Choroid plexus epithelial cell (primary cell): ENCODE measurements at regions not wholly inside any gene's neighbourhood (a gene's known extent, or its start where the extent isn't known, plus 50 kb on each side); places are given as distances from the start of the nearest gene placed in this dataset.
"Not testable (repeated sequence)": the region's sequence is repeated elsewhere in the genome, so short reads cannot be mapped to it uniquely, and the experiment has no call there.

Source experiments
- DNase-seq: peaks from one replicate; pipeline ENCODE4 v3.0.0-alpha.2; 2010; ENCODE audit warnings: low read depth
- H3K4me3 ChIP-seq: 2 replicates; pipeline ENCODE4 v1.5.1; 2011; ENCODE audit warnings: low read depth, mild to moderate bottlenecking, control low read depth, low read length, moderate library complexity
- TF ChIP-seq, protein P1 (sequence below): conservative IDR thresholded peaks from 2 replicates; pipeline ENCODE4 v1.5.1; 2011; ENCODE audit warnings: low read depth, mild to moderate bottlenecking, control low read depth, inconsistent platforms, low read length, moderate library complexity

DNA sequence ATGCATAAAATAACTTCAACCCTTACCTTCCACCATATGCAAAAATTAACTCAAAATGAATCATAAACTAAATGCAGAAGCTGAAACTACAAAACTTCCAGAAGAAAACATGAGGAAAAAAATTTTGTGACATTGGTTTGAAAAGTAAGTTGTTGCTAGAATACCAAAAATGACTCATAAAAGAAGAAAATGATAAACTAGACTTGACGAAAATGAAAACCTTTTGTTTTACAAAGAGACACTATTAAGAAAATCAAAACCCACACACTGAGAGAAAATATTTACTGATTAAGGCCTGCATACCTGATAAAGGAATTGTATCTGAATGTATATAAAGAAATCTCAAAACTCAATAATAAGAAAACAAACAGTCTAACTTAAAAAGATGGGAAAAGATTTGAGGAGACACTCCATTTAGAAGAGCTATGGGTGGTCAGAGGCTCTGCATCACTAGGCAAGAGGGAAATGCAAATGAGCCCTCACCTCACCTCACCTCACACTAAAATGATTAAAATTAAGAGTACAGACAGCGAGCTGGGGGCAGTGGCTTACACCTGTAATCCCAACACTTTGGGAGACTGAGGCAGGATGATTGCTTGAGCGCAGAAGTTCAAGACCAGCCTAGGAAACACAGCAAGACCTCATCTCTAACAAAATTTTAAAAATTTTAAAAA lies 97.6 kb upstream of the CST7 start:
- no peak for DNase-seq
- H3K4me3 ChIP-seq = no peak overlapping the region
- TF ChIP-seq, protein P1, sequence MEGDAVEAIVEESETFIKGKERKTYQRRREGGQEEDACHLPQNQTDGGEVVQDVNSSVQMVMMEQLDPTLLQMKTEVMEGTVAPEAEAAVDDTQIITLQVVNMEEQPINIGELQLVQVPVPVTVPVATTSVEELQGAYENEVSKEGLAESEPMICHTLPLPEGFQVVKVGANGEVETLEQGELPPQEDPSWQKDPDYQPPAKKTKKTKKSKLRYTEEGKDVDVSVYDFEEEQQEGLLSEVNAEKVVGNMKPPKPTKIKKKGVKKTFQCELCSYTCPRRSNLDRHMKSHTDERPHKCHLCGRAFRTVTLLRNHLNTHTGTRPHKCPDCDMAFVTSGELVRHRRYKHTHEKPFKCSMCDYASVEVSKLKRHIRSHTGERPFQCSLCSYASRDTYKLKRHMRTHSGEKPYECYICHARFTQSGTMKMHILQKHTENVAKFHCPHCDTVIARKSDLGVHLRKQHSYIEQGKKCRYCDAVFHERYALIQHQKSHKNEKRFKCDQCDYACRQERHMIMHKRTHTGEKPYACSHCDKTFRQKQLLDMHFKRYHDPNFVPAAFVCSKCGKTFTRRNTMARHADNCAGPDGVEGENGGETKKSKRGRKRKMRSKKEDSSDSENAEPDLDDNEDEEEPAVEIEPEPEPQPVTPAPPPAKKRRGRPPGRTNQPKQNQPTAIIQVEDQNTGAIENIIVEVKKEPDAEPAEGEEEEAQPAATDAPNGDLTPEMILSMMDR = no peak

DNA sequence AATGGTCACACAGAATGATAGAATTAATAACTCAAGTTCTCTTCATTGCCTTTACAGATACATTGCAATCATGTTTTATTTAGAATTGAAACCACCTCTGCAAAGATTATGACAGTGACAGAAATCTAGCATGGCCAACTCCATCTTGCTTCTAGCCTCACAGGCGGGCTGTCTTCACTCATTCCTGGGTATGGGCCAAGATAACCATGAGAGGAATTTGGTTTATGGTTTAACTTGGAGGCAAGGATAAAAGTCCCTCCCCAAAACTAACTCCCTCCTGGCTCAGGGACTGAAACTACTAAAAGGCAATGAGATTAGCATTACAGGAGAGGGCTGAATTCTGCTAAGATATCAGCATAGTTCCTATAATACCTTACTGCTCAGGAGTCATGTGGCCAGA lies 95.2 kb upstream of the CST7 start:
- TF ChIP-seq, protein P1 = no peak
- H3K4me3 ChIP-seq = no peak overlapping the region
- DNase-seq = no peak

DNA sequence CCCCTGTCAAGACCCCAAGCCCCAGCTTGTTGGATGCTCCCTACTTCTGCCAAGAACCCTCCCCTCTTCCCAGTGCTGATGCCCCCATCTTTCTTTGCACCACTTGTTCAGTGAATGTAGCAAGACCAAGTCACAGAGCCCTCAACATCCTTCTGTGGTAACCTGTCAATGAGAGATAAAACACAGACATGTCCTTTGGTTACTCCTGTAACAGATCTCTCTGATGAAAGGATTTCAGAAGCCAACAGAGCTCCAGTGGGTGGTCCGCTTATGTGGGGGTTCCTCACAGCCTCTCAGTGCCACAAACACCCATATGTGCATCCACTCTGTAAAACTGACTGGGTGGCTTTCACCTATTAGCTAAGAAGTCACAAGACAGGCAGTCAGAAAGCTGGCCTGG lies 93.2 kb upstream of the CST7 start:
- no peak overlapping the region for H3K4me3 ChIP-seq
- no peak for DNase-seq

DNA sequence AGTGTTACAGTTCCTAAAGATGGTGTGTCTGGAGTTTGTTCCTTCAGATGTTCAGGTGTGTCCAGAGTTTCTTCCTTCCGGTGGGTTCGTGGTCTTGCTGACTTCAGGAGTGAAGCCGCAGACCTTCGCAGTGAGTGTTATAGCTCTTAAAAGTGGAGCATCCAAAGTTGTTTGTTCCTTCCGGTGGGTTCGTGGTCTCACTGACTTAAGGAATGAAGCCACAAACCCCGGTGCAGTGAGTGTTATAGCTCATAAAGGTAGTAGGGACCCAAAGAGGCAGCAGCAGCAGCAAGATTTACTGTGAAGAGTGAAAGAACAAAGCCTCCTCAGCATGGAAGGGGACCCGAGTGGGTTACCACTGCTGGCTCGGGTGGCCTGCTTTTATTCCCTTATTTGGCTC lies 90.6 kb upstream of the CST7 start:
- not testable (repeated sequence) for H3K4me3 ChIP-seq, DNase-seq

More for the DNA sequence above, 93.2 kb upstream of the CST7 start:
- TF ChIP-seq, protein P1 = no peak

DNA sequence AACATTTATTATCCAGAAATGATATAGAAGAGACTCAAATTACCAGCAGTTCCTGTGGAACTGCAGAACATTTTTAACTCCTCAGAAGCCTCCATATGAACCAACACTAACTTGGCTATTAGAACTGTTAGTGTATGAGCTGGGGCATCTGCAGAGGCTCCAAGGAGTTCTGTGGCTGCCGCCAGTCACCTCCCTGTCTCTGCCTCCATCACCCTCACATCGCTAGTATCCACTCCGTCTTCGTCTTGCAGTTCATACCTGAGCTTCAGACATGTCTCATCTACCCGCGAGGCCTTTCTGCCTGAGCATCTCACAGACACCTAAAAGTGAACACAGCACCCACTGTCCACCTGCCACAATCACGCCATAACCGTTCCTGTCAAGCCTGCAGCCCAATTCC lies 89.5 kb upstream of the CST7 start:
- no peak for DNase-seq
- TF ChIP-seq, protein P1 = no peak
- no peak overlapping the region for H3K4me3 ChIP-seq

DNA sequence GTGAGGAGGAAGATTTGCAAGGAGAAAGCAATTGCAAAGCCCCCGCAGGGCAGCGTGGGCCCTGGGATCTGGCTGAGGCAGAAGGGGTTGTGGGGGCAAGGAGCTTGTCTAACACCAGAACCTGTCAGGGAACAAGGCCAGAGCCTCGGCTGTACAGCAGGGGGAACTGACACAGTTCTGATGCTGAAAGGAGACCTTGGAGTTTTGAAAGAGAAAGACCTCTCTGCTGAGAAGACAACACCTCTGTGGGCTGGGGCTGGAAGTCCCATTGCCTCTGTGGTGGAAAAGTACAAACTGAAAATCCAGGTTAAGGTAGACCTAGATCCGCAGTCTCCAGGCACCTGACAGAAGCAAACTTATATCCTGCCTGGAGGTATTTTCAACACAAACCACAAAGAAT lies 86.9 kb upstream of the CST7 start:
- TF ChIP-seq, protein P1 = no peak
- no peak overlapping the region for H3K4me3 ChIP-seq
- no peak for DNase-seq

DNA sequence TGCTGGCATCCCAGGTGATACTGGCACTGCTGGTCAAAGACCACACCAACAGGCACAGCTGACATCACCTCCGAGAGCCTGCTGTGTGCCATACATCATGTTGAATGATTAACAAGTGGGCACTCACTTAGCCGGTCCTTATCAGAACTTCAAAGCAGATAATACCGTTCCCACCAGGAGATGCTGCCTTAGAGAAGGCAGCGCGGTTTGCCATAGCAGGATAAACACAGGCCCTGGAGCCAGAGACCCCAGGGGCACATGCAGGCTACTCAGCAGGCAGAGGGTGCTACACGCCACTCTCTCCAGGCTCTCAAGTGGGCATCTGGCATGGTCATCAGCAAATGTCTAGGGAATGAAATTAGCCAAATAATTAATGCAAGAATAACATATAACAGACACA lies 86.5 kb upstream of the CST7 start:
- TF ChIP-seq, protein P1 = no peak
- no peak for DNase-seq
- no peak overlapping the region for H3K4me3 ChIP-seq
